ENCODE measurements at regions not wholly inside any gene's neighbourhood (a gene's known extent, or its start where the extent isn't known, plus 50 kb on each side); places are given as distances from the start of the nearest gene placed in this dataset.

DNA sequence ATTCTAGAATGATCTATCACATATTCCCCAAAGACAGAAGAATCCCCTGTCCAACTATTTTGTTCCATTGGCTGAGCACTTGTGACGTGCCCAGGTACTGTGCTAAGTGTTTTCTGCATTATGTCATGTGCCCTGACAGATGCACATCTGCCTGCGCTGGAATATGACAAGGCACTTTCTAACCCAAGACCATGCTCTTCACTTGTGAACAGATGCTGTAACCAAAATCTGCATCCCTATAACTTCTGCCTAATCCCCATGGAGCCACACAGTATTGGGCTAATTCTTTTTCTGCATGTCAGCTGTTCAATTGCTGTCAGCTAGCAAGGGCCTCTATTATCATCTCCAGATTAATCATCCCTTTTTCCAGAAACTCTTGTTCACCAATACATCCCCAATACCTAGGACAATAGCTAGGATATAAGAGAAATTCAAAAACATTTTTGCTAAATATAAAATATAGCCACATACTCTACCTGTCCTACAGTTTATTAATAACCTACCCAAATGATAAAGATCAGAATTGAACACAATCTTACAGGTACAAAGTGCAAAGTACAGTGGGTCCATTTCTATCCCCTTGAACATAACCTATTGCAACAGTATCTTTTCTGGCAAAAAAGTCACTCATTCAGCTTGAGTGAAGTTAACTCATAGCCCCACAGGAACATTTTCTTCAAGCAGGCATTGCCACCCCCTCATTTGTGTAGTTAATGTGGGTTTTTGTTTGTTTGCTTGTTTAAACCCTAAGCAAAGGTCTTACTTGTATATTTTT, 109.4 kb upstream of the LRRN1 start (continued):
- TF ChIP-seq, protein P1, sequence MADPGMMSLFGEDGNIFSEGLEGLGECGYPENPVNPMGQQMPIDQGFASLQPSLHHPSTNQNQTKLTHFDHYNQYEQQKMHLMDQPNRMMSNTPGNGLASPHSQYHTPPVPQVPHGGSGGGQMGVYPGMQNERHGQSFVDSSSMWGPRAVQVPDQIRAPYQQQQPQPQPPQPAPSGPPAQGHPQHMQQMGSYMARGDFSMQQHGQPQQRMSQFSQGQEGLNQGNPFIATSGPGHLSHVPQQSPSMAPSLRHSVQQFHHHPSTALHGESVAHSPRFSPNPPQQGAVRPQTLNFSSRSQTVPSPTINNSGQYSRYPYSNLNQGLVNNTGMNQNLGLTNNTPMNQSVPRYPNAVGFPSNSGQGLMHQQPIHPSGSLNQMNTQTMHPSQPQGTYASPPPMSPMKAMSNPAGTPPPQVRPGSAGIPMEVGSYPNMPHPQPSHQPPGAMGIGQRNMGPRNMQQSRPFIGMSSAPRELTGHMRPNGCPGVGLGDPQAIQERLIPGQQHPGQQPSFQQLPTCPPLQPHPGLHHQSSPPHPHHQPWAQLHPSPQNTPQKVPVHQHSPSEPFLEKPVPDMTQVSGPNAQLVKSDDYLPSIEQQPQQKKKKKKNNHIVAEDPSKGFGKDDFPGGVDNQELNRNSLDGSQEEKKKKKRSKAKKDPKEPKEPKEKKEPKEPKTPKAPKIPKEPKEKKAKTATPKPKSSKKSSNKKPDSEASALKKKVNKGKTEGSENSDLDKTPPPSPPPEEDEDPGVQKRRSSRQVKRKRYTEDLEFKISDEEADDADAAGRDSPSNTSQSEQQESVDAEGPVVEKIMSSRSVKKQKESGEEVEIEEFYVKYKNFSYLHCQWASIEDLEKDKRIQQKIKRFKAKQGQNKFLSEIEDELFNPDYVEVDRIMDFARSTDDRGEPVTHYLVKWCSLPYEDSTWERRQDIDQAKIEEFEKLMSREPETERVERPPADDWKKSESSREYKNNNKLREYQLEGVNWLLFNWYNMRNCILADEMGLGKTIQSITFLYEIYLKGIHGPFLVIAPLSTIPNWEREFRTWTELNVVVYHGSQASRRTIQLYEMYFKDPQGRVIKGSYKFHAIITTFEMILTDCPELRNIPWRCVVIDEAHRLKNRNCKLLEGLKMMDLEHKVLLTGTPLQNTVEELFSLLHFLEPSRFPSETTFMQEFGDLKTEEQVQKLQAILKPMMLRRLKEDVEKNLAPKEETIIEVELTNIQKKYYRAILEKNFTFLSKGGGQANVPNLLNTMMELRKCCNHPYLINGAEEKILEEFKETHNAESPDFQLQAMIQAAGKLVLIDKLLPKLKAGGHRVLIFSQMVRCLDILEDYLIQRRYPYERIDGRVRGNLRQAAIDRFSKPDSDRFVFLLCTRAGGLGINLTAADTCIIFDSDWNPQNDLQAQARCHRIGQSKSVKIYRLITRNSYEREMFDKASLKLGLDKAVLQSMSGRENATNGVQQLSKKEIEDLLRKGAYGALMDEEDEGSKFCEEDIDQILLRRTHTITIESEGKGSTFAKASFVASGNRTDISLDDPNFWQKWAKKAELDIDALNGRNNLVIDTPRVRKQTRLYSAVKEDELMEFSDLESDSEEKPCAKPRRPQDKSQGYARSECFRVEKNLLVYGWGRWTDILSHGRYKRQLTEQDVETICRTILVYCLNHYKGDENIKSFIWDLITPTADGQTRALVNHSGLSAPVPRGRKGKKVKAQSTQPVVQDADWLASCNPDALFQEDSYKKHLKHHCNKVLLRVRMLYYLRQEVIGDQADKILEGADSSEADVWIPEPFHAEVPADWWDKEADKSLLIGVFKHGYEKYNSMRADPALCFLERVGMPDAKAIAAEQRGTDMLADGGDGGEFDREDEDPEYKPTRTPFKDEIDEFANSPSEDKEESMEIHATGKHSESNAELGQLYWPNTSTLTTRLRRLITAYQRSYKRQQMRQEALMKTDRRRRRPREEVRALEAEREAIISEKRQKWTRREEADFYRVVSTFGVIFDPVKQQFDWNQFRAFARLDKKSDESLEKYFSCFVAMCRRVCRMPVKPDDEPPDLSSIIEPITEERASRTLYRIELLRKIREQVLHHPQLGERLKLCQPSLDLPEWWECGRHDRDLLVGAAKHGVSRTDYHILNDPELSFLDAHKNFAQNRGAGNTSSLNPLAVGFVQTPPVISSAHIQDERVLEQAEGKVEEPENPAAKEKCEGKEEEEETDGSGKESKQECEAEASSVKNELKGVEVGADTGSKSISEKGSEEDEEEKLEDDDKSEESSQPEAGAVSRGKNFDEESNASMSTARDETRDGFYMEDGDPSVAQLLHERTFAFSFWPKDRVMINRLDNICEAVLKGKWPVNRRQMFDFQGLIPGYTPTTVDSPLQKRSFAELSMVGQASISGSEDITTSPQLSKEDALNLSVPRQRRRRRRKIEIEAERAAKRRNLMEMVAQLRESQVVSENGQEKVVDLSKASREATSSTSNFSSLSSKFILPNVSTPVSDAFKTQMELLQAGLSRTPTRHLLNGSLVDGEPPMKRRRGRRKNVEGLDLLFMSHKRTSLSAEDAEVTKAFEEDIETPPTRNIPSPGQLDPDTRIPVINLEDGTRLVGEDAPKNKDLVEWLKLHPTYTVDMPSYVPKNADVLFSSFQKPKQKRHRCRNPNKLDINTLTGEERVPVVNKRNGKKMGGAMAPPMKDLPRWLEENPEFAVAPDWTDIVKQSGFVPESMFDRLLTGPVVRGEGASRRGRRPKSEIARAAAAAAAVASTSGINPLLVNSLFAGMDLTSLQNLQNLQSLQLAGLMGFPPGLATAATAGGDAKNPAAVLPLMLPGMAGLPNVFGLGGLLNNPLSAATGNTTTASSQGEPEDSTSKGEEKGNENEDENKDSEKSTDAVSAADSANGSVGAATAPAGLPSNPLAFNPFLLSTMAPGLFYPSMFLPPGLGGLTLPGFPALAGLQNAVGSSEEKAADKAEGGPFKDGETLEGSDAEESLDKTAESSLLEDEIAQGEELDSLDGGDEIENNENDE (IDR thresholded peaks at IDR 0.05; ENCODE audit: insufficient replicate concordance, low read length) = no peak
- TF ChIP-seq RAD21 (IDR thresholded peaks at IDR 0.05 in 1 of 2, conservative IDR thresholded peaks at IDR 0.05 in 1 of 2; ENCODE audit: low read depth in 2 of 2, low read length in 2 of 2) = no peak

Data from H1 (cell line).